Right lobe of liver (tissue), 4 donors: ENCODE measurements at regions not wholly inside any gene's neighbourhood (a gene's known extent, or its start where the extent isn't known, plus 50 kb on each side); places are given as distances from the start of the nearest gene placed in this dataset.

Experiments
- POLR2A ChIP-seq: fragments of 450-650 bp; IDR thresholded peaks from one replicate; pipeline ENCODE4 v1.6.1; 2017; ENCODE audit warnings: antibody characterized with exemption, mild to moderate bottlenecking
- TF ChIP-seq, protein P1 (sequence below), 4 donors: fragments of 200-600 bp in 3 of 4; fragments of 450-650 bp in 1 of 4; IDR thresholded peaks; one replicate each; pipeline versions ENCODE4 v1.5.1 to v1.8.0; 2016 to 2022; ENCODE audit warnings: antibody characterized with exemption in 4 of 4, mild to moderate bottlenecking in 2 of 4
- donor health status: DM: no; HTN: no; CAD: no.
- donor health status: DM: no; HTN: no; CAD: no.
- donor health status: DM: no; HTN: yes; CAD: no.

DNA sequence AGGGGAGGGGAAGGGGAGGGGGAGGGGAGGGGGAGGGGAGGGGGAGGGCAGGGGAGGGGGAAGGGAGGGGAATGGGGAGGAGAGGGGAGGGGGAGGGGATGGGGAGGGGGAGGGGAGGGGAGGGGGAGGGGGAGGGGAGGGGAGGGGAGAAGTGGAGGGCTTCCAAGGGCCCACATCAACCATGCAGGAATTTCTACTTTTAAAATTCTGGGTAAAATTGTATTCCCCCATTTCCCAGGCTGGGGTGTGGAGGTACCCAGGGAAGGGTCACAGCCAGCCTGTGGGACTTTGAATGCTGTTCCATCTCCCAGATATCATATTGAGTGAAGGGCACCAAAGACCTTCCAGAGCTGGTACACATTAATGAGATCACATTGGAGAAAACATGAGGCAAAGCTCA lies 126.9 kb upstream of the ETS2 start:
- no peak for TF ChIP-seq POLR2A
- TF ChIP-seq, protein P1, sequence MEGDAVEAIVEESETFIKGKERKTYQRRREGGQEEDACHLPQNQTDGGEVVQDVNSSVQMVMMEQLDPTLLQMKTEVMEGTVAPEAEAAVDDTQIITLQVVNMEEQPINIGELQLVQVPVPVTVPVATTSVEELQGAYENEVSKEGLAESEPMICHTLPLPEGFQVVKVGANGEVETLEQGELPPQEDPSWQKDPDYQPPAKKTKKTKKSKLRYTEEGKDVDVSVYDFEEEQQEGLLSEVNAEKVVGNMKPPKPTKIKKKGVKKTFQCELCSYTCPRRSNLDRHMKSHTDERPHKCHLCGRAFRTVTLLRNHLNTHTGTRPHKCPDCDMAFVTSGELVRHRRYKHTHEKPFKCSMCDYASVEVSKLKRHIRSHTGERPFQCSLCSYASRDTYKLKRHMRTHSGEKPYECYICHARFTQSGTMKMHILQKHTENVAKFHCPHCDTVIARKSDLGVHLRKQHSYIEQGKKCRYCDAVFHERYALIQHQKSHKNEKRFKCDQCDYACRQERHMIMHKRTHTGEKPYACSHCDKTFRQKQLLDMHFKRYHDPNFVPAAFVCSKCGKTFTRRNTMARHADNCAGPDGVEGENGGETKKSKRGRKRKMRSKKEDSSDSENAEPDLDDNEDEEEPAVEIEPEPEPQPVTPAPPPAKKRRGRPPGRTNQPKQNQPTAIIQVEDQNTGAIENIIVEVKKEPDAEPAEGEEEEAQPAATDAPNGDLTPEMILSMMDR (IDR thresholded peaks at IDR 0.05) = no peak
